T47D (cell line): ENCODE measurements at regions not wholly inside any gene's neighbourhood (a gene's known extent, or its start where the extent isn't known, plus 50 kb on each side); places are given as distances from the start of the nearest gene placed in this dataset.

Source experiments
- DNase-seq, 2 experiments: peaks; one replicate each; pipeline versions ENCODE4 v3.0.0 to v3.0.0-alpha.2; 2011 to 2012; ENCODE audit warnings: low read depth in 1 of 2, low spot score in 1 of 2
- JUND ChIP-seq: IDR thresholded peaks from 2 replicates; pipeline ENCODE4 v1.6.1; 2012; ENCODE audit warnings: low read depth
- in situ Hi-C: cut with HindIII; loops from 2 replicates; pipeline ENCODE4 v1.10.0; 2016; ENCODE audit warnings: low sequenced_read_pairs, low pct_unique_long_range_greater_than_20kb

- TF ChIP-seq JUND = no peak
- no peak for DNase-seq
- in situ Hi-C loops = no loop called here
These were observed 299.7 kb upstream of the KAZN start for GRCh38 chr1:14298806-14299205.

- no peak for DNase-seq
- TF ChIP-seq JUND = no peak
- in situ Hi-C loops = no loop called here
These were observed 297.3 kb upstream of the KAZN start for GRCh38 chr1:14300991-14301703.

- in situ Hi-C loops = no loop called here
- DNase-seq = no peak
These were observed 296.8 kb upstream of the KAZN start for GRCh38 chr1:14301704-14302024.

GRCh38 chr1:14302025-14302424 is 296.5 kb upstream of the KAZN start:
- in situ Hi-C loops = no loop called here

More at GRCh38 chr1:14301704-14302024, 296.8 kb upstream of the KAZN start:
- no peak for TF ChIP-seq JUND

GRCh38 chr1:14303011-14303410 is 295.5 kb upstream of the KAZN start:
- in situ Hi-C loops = no loop called here
- TF ChIP-seq JUND = no peak
- no peak for DNase-seq

More at GRCh38 chr1:14302025-14302424, 296.5 kb upstream of the KAZN start:
- no peak for TF ChIP-seq JUND
- no peak for DNase-seq

GRCh38 chr1:14304381-14304865 is 294.1 kb upstream of the KAZN start:
- no peak for TF ChIP-seq JUND
- DNase-seq = no peak
- in situ Hi-C loops = no loop called here

- no peak for DNase-seq
- no peak for TF ChIP-seq JUND
- in situ Hi-C loops = no loop called here
These were observed 290.0 kb upstream of the KAZN start for GRCh38 chr1:14308460-14308859.

GRCh38 chr1:14309984-14310383 is 288.5 kb upstream of the KAZN start:
- DNase-seq = no peak
- in situ Hi-C loops = no loop called here
- no peak for TF ChIP-seq JUND

GRCh38 chr1:14310476-14310875 is 288.0 kb upstream of the KAZN start:
- no peak for DNase-seq
- no peak for TF ChIP-seq JUND
- in situ Hi-C loops = no loop called here

- no peak for DNase-seq
- in situ Hi-C loops = no loop called here
- TF ChIP-seq JUND = no peak
These were observed 284.6 kb upstream of the KAZN start for GRCh38 chr1:14313731-14314431.

GRCh38 chr1:14318830-14319229 is 279.7 kb upstream of the KAZN start:
- DNase-seq = no peak
- in situ Hi-C loops = no loop called here
- no peak for TF ChIP-seq JUND

- no peak for DNase-seq
- in situ Hi-C loops = no loop called here
These were observed 278.0 kb upstream of the KAZN start for GRCh38 chr1:14320518-14320917.

GRCh38 chr1:14320986-14321385 is 277.5 kb upstream of the KAZN start:
- in situ Hi-C loops = no loop called here
- no peak for DNase-seq
- no peak for TF ChIP-seq JUND

More at GRCh38 chr1:14320518-14320917, 278.0 kb upstream of the KAZN start:
- no peak for TF ChIP-seq JUND
